ENCODE measurements at regions not wholly inside any gene's neighbourhood (a gene's known extent, or its start where the extent isn't known, plus 50 kb on each side); places are given as distances from the start of the nearest gene placed in this dataset.

- no peak for DNase-seq
Observed at GRCh38 chr5:39494534-39494933, 69.8 kb upstream of the DAB2 start.

- no peak for DNase-seq
Observed at GRCh38 chr5:39494107-39494510, 69.3 kb upstream of the DAB2 start.

- DNase-seq = no peak
Observed at GRCh38 chr5:39491210-39491609, 66.4 kb upstream of the DAB2 start.

GRCh38 chr5:39489263-39489662, 64.5 kb upstream of the DAB2 start:
- DNase-seq = no peak

- no peak for DNase-seq
Observed at GRCh38 chr5:39486790-39487189, 62.0 kb upstream of the DAB2 start.

GRCh38 chr5:39486361-39486760, 61.6 kb upstream of the DAB2 start:
- DNase-seq = no peak

- no peak for DNase-seq
Observed at GRCh38 chr5:39485079-39485478, 60.3 kb upstream of the DAB2 start.

- no peak for DNase-seq
Observed at GRCh38 chr5:39484673-39485072, 59.9 kb upstream of the DAB2 start.

GRCh38 chr5:39482098-39482497, 57.3 kb upstream of the DAB2 start:
- DNase-seq = no peak

GRCh38 chr5:39479537-39479936, 54.8 kb upstream of the DAB2 start:
- no peak for DNase-seq

- no peak for DNase-seq
Observed at GRCh38 chr5:39478863-39479262, 54.1 kb upstream of the DAB2 start.

GRCh38 chr5:39476843-39477220, 52.1 kb upstream of the DAB2 start:
- no peak for DNase-seq

- DNase-seq = no peak
Observed at GRCh38 chr5:39475881-39476842, 51.4 kb upstream of the DAB2 start.

- DNase-seq = no peak
Observed at GRCh38 chr5:39475159-39475571, 50.4 kb upstream of the DAB2 start.

Data from effector CD8-positive, alpha-beta T cell (primary cell).